K562 (cell line): ENCODE measurements at regions not wholly inside any gene's neighbourhood (a gene's known extent, or its start where the extent isn't known, plus 50 kb on each side); places are given as distances from the start of the nearest gene placed in this dataset.

Source experiments
- ATAC-seq: fragments of 200-7000 bp; cut with Tn5 transposase; 3 replicates; pipeline ENCODE4 v1.9.1; 2020; ENCODE audit warnings: moderate library complexity
- BruUV-seq: library from RNA; stranded (reverse); fragments of 400-500 nt; replicated peaks from 2 replicates; lab custom pipeline; 2021; lab: Mats Ljungman, UMichigan
- CTCF ChIA-PET: fragments of 300-600 bp; formaldehyde crosslinking; extraction: SDS; loops from one replicate; lab custom pipeline; 2021; ENCODE audit warnings: low intra/inter-chr PET ratio; lab: Yijun Ruan, JAX
- POLR2A ChIA-PET: fragments of 300-600, 350-650 bp; sonication (Branson Sonifier 250); formaldehyde crosslinking; extraction: SDS; loops from one replicate; lab custom pipeline; 2021; ENCODE audit warnings: antibody characterized with exemption, inconsistent platforms; lab: Yijun Ruan, JAX
- DNase-seq, 4 experiments: peaks; one replicate each; pipeline versions ENCODE4 v3.0.0 to v3.0.0-alpha.2; 2011 to 2018; ENCODE audit warnings: low spot score in 3 of 4, mixed read lengths in 3 of 4; ENCODE audit errors: extremely low read depth in 1 of 4
- FAIRE-seq: peaks from 2 replicates; lab custom pipeline; 2011; peaks lifted over from hg19 to GRCh38; lab: Jason Lieb, UNC
- H2AFZ ChIP-seq: 2 replicates; pipeline ENCODE4 v1.6.0; 2011; ENCODE audit warnings: low read depth, low read length, control low read depth, inconsistent platforms
- H3K27ac ChIP-seq: fragments of 200-600 bp; 3 replicates; pipeline ENCODE4 v1.8.0; 2011; ENCODE audit warnings: low read depth, mild to moderate bottlenecking, control low read depth, inconsistent platforms, low read length, moderate library complexity, mixed read lengths; ENCODE audit errors: extremely low read depth
- H3K27me3 ChIP-seq, 2 experiments: fragments of 300-600 bp in 1 of 2; 2 replicates in 1 of 2; 3 replicates in 1 of 2; pipeline versions ENCODE4 v1.6.0 to v1.8.0; 2011; ENCODE audit warnings: inconsistent platforms in 2 of 2, low read length in 2 of 2, mild to moderate bottlenecking in 1 of 2, mixed read lengths in 1 of 2, moderate library complexity in 1 of 2; ENCODE audit not compliant: control insufficient read depth in 2 of 2, insufficient read depth in 2 of 2
- H3K36me3 ChIP-seq: fragments of 300-600 bp; 3 replicates; pipeline ENCODE4 v1.8.0; 2011; ENCODE audit warnings: mild to moderate bottlenecking, low read length, inconsistent platforms; ENCODE audit not compliant: control insufficient read depth, insufficient read depth
- H3K4me1 ChIP-seq, 2 experiments: fragments of 200-600 bp in 1 of 2; replicated peaks in 1 of 2; 2 replicates in 1 of 2; 3 replicates in 1 of 2; pipeline versions ENCODE4 v1.5.1 to v1.8.0; 2011; ENCODE audit warnings: inconsistent platforms in 2 of 2, low read length in 2 of 2, mild to moderate bottlenecking in 1 of 2, mixed read lengths in 1 of 2, moderate library complexity in 1 of 2; ENCODE audit not compliant: control insufficient read depth in 2 of 2, insufficient read depth in 2 of 2
- H3K4me2 ChIP-seq: 2 replicates; pipeline ENCODE4 v1.6.1; 2011; ENCODE audit warnings: low read length, control low read depth, inconsistent platforms, mixed read lengths; ENCODE audit not compliant: insufficient read depth
- H3K4me3 ChIP-seq: fragments of 200-600 bp; sonication (generic), shearing (Covaris generic); 2 replicates; pipeline ENCODE4 v1.5.1; 2016; ENCODE audit warnings: control low read depth, inconsistent platforms
- H3K79me2 ChIP-seq: fragments of 200-600 bp; 3 replicates; pipeline ENCODE4 v1.8.0; 2011; ENCODE audit warnings: low read length, inconsistent platforms; ENCODE audit not compliant: control insufficient read depth, insufficient read depth
- H3K9ac ChIP-seq, 2 experiments: 2 replicates each; pipeline versions ENCODE4 v1.6.0 to v1.6.1; 2011; ENCODE audit warnings: low read depth in 2 of 2, low read length in 2 of 2, control low read depth in 1 of 2, inconsistent platforms in 1 of 2, mild to moderate bottlenecking in 1 of 2, mixed read lengths in 1 of 2; ENCODE audit not compliant: insufficient read depth in 1 of 2
- H3K9me1 ChIP-seq: one replicate; pipeline ENCODE4 v1.6.0; 2011; ENCODE audit warnings: inconsistent platforms, mild to moderate bottlenecking, low read length, moderate library complexity; ENCODE audit not compliant: control insufficient read depth, insufficient read depth
- H3K9me3 ChIP-seq: replicated peaks from 2 replicates; pipeline ENCODE4 v1.5.1; 2011; ENCODE audit warnings: low read depth, low read length, inconsistent platforms; ENCODE audit not compliant: control insufficient read depth, insufficient read depth
- H4K20me1 ChIP-seq: replicated peaks from 2 replicates; pipeline ENCODE4 v1.6.1; 2011; ENCODE audit warnings: low read length, inconsistent platforms, mixed read lengths; ENCODE audit not compliant: control insufficient read depth, insufficient read depth
- BRCA1 ChIP-seq, 2 experiments: fragments of 450-650 bp in 1 of 2; sonication (generic) in 1 of 2; formaldehyde crosslinking in 1 of 2; IDR thresholded peaks; 2 replicates each; pipeline versions ENCODE4 v1.5.0 to v1.6.1; 2017 to 2020; ENCODE audit warnings: mild to moderate bottlenecking in 1 of 2, missing genetic modification reagents in 1 of 2
- CTCF ChIP-seq, 3 experiments: IDR thresholded peaks in 2 of 3; conservative IDR thresholded peaks in 1 of 3; 2 replicates each; pipeline ENCODE4 v1.5.1; 2011 to 2012; ENCODE audit warnings: low read length in 3 of 3, mild to moderate bottlenecking in 3 of 3, control low read depth in 2 of 3, improper control_type of control experiment in 1 of 3, inconsistent platforms in 1 of 3, low read depth in 1 of 3, mixed read lengths in 1 of 3, moderate library complexity in 1 of 3; ENCODE audit not compliant: insufficient read depth in 2 of 3
- FOXJ2 ChIP-seq: fragments of 200-800 bp; sonication (Bioruptor generic); IDR thresholded peaks from 2 replicates; pipeline ENCODE4 v1.6.1; 2016; ENCODE audit warnings: missing genetic modification characterization, missing compliant biosample characterization
- FOXJ3 ChIP-seq: sonication (generic); formaldehyde crosslinking; IDR thresholded peaks from 2 replicates; pipeline ENCODE4 v1.4.0; 2020; ENCODE audit warnings: mild to moderate bottlenecking, missing genetic modification reagents
- MYBL2 ChIP-seq, 2 experiments: fragments of 450-650 bp in 1 of 2; sonication (generic) in 1 of 2; formaldehyde crosslinking in 1 of 2; IDR thresholded peaks; 2 replicates each; pipeline versions ENCODE4 v1.6.1 to v1.8.1; 2017 to 2022; ENCODE audit warnings: borderline replicate concordance in 1 of 2, inconsistent platforms in 1 of 2, low read depth in 1 of 2, mild to moderate bottlenecking in 1 of 2, missing genetic modification reagents in 1 of 2, moderate library complexity in 1 of 2
- MYNN ChIP-seq, 2 experiments: sonication (generic); formaldehyde crosslinking in 1 of 2; IDR thresholded peaks; 2 replicates each; pipeline versions ENCODE4 v1.5.0 to v1.6.1; 2016 to 2020; ENCODE audit warnings: antibody characterized with exemption in 1 of 2, missing genetic modification reagents in 1 of 2
- RBFOX2 ChIP-seq: fragments of 200-400 bp; formaldehyde crosslinking; IDR thresholded peaks from 2 replicates; pipeline ENCODE4 v1.6.1; 2017; ENCODE audit warnings: low read depth, mild to moderate bottlenecking, low read length, moderate library complexity
- SMARCA4 ChIP-seq: fragments of 450-650 bp; IDR thresholded peaks from 2 replicates; pipeline ENCODE4 v1.6.1; 2016
- ZNF280A ChIP-seq: fragments of 450-650 bp; IDR thresholded peaks from 2 replicates; pipeline ENCODE4 v1.6.1; 2018; ENCODE audit warnings: mild to moderate bottlenecking, low read depth; ENCODE audit not compliant: partially characterized antibody
- in situ Hi-C: fragments of 300-500 bp; cut with MboI; formaldehyde crosslinking; loops from 4 replicates; pipeline ENCODE4 v1.15.0; 2018; ENCODE audit warnings: inconsistent platforms, mixed read lengths
- intact Hi-C: fragments of 100-400 bp; cut with micrococcal nuclease; formaldehyde crosslinking; loops from 2 replicates; pipeline ENCODE4 v1.14.2; 2022
- TF ChIP-seq, protein P1 (sequence below), 2 experiments: fragments of 450-650 bp; IDR thresholded peaks; 2 replicates each; pipeline ENCODE4 v1.6.1; 2016; ENCODE audit warnings: mild to moderate bottlenecking in 2 of 2, borderline replicate concordance in 1 of 2, low read depth in 1 of 2, moderate library complexity in 1 of 2

DNA sequence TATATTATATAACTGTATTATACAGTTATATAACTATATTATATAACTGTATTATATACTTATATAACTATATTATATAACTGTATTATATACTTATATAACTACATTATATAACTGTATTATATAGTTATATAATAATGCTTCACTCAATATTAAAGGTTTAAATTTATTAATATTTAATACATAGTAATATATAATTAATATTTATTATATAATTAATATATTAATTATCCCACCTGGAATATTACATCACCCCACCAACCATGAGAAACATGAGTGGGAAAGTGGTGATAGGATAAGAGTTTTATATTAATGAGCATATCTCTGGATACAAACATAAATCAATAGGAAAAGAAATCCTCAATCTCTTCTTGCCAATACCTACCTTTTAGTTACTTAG, 487.1 kb upstream of the LRRTM4 start:
- no peaks in the 10 kb centered on the region for H3K79me2 ChIP-seq
- in situ Hi-C loops (no loop called here), intact Hi-C loops (no loop called here)
- H3K9me1 ChIP-seq, result no peaks in the 10 kb centered on the region
- no peaks in the 10 kb centered on the region for H3K27me3 ChIP-seq
- H3K36me3 ChIP-seq, result no peaks in the 10 kb centered on the region
- H3K4me2 ChIP-seq, result no peak overlapping the region
- no peak for ATAC-seq
- H3K4me1 ChIP-seq, result no peaks in the 10 kb centered on the region
- H3K27ac ChIP-seq, result no peak overlapping the region
- no peak for FAIRE-seq
- no peaks in the 10 kb centered on the region for H3K9me3 ChIP-seq
- no peak for DNase-seq
- no peak overlapping the region for H3K4me3 ChIP-seq
- CTCF ChIA-PET, result no interaction called here
- no peak overlapping the region for H2AFZ ChIP-seq
- no peak overlapping the region for H3K9ac ChIP-seq
- no peaks in the 10 kb centered on the region for H4K20me1 ChIP-seq
- no TSS peak for BruUV-seq
- POLR2A ChIA-PET, result no interaction called here
- no peak for TF ChIP-seq MYBL2 (IDR thresholded peaks at IDR 0.05; ENCODE audit: low read depth)
- no peak for TF ChIP-seq MYBL2 (CRISPR knock-in tag; IDR thresholded peaks at IDR 0.05; ENCODE audit: borderline replicate concordance)
- TF ChIP-seq, protein P1, sequence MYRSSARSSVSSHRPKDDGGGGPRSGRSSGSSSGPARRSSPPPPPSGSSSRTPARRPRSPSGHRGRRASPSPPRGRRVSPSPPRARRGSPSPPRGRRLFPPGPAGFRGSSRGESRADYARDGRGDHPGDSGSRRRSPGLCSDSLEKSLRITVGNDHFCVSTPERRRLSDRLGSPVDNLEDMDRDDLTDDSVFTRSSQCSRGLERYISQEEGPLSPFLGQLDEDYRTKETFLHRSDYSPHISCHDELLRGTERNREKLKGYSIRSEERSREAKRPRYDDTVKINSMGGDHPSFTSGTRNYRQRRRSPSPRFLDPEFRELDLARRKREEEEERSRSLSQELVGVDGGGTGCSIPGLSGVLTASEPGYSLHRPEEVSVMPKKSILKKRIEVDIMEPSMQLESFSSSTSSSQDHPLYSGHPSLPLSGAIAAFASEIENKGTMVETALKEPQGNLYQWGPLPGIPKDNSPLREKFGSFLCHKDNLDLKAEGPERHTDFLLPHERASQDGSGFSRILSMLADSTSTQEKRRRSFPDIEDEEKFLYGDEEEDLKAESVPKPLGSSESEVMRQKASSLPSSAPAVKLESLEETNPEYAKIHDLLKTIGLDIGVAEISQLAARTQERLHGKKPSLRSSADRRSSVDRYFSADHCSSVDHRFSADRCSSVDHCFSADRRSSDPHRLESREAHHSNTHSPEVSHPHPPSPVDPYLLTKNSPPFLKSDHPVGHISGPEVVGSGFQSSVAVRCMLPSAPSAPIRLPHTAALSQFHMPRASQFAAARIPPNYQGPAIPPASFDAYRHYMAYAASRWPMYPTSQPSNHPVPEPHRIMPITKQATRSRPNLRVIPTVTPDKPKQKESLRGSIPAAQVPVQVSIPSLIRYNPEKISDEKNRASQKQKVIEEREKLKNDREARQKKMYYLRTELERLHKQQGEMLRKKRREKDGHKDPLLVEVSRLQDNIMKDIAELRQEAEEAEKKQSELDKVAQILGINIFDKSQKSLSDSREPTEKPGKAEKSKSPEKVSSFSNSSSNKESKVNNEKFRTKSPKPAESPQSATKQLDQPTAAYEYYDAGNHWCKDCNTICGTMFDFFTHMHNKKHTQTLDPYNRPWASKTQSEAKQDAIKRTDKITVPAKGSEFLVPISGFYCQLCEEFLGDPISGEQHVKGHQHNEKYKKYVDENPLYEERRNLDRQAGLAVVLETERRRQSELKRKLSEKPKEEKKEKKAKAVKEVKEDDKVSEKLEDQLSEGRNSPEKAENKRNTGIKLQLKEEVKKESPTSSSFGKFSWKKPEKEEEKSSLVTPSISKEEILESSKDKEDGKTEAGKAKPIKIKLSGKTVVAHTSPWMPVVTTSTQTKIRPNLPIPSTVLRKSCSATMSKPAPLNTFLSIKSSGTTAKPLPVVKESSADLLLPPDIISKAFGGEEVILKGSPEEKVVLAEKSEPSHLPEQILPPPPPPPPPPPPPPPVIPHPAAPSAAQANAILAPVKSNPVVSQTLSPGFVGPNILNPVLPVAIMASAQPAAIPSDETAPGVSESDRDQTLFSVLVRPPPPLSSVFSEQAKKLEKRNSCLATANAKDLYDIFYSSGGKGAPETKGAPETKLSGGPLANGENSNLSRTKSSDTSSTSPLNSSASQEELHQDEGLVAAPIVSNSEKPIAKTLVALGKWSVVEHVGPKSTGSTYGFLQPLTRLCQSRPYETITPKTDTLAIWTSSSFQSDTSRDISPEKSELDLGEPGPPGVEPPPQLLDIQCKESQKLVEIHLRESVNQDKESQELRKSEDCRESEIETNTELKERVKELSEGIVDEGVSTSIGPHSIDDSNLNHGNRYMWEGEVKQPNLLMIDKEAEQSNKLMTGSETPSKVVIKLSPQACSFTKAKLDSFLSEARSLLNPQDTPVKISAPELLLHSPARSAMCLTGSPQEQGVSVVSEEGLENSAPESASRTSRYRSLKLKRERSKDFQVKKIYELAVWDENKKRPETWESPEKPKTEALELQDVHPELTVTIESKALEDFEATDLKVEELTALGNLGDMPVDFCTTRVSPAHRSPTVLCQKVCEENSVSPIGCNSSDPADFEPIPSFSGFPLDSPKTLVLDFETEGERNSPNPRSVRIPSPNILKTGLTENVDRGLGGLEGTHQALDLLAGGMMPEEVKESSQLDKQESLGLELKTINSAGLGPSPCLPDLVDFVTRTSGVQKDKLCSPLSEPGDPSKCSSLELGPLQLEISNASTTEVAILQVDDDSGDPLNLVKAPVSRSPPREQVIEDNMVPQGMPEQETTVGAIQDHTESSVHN (IDR thresholded peaks at IDR 0.05; ENCODE audit: borderline replicate concordance in 1 of 2, low read depth in 1 of 2), result no peak
- TF ChIP-seq MYNN (IDR thresholded peaks at IDR 0.05), result no peak
- no peak for TF ChIP-seq MYNN (CRISPR knock-in tag; IDR thresholded peaks at IDR 0.05)
- TF ChIP-seq RBFOX2, result no peak
- TF ChIP-seq ZNF280A, result no peak
- TF ChIP-seq FOXJ2 (tag), result no peak
- TF ChIP-seq CTCF (IDR thresholded peaks at IDR 0.05 in 2 of 3, conservative IDR thresholded peaks at IDR 0.05 in 1 of 3; ENCODE audit: insufficient read depth in 2 of 3, low read depth in 1 of 3, low read length in 3 of 3), result no peak
- no peak for TF ChIP-seq BRCA1 (IDR thresholded peaks at IDR 0.05)
- TF ChIP-seq BRCA1 (CRISPR knock-in tag; IDR thresholded peaks at IDR 0.05), result no peak
- TF ChIP-seq FOXJ3 (CRISPR knock-in tag), result no peak
- no peak for TF ChIP-seq SMARCA4
